WTC11 (cell line): ENCODE measurements at regions not wholly inside any gene's neighbourhood (a gene's known extent, or its start where the extent isn't known, plus 50 kb on each side); places are given as distances from the start of the nearest gene placed in this dataset.

Experiments used
- AFF4 ChIP-seq: sonication (generic); formaldehyde crosslinking; IDR thresholded peaks from 2 replicates; pipeline ENCODE4 v1.8.1; 2023; ENCODE audit warnings: mild to moderate bottlenecking, missing genetic modification reagents, borderline replicate concordance
- CBFB ChIP-seq: sonication (generic); formaldehyde crosslinking; IDR thresholded peaks from 2 replicates; pipeline ENCODE4 v1.8.1; 2022; ENCODE audit warnings: mild to moderate bottlenecking, low read depth, missing genetic modification reagents
- CTCF ChIP-seq: fragments of 200-600 bp; IDR thresholded peaks from 2 replicates; pipeline ENCODE4 v1.8.0; 2022; ENCODE audit warnings: antibody characterized with exemption
- FOXJ3 ChIP-seq: sonication (generic); formaldehyde crosslinking; IDR thresholded peaks from 2 replicates; pipeline ENCODE4 v1.9.0; 2021; ENCODE audit warnings: missing genetic modification reagents, mild to moderate bottlenecking, borderline replicate concordance
- JUN ChIP-seq: sonication (generic); formaldehyde crosslinking; IDR thresholded peaks from 2 replicates; pipeline ENCODE4 v1.8.0; 2023; ENCODE audit warnings: mild to moderate bottlenecking, missing genetic modification reagents
- MAX ChIP-seq: sonication (generic); formaldehyde crosslinking; IDR thresholded peaks from 2 replicates; pipeline ENCODE4 v1.8.0; 2022; ENCODE audit warnings: mild to moderate bottlenecking, missing genetic modification reagents
- MLX ChIP-seq: sonication (generic); formaldehyde crosslinking; IDR thresholded peaks from 2 replicates; pipeline ENCODE4 v1.8.1; 2023; ENCODE audit warnings: mild to moderate bottlenecking, missing genetic modification reagents, moderate library complexity
- NR1H2 ChIP-seq: sonication (generic); formaldehyde crosslinking; IDR thresholded peaks from 2 replicates; pipeline ENCODE4 v1.9.0; 2021; ENCODE audit warnings: mild to moderate bottlenecking, moderate library complexity, missing genetic modification reagents
- PRRX2 ChIP-seq: fragments of 250-450 bp; sonication (Bioruptor Pico); IDR thresholded peaks from 2 replicates; pipeline ENCODE4 v1.8.0; 2021; ENCODE audit warnings: mild to moderate bottlenecking
- SP1 ChIP-seq: sonication (generic); formaldehyde crosslinking; conservative IDR thresholded peaks from 2 replicates; pipeline ENCODE4 v1.8.1; 2022; ENCODE audit warnings: missing genetic modification reagents
- STAT6 ChIP-seq: sonication (generic); formaldehyde crosslinking; conservative IDR thresholded peaks from 2 replicates; pipeline ENCODE4 v1.8.1; 2023; ENCODE audit warnings: mild to moderate bottlenecking, low read depth, missing genetic modification reagents, moderate library complexity
- TEAD4 ChIP-seq: sonication (generic); formaldehyde crosslinking; IDR thresholded peaks from 2 replicates; pipeline ENCODE4 v1.8.0; 2022; ENCODE audit warnings: mild to moderate bottlenecking, missing genetic modification reagents
- ZNF317 ChIP-seq: sonication (generic); formaldehyde crosslinking; IDR thresholded peaks from 2 replicates; pipeline ENCODE4 v1.8.1; 2023; ENCODE audit warnings: low read depth, mild to moderate bottlenecking, moderate library complexity, missing genetic modification reagents, borderline replicate concordance
- ZNF423 ChIP-seq: fragments of 250-450 bp; sonication (Bioruptor Pico); IDR thresholded peaks from 2 replicates; pipeline ENCODE4 v2.1.2; 2022; ENCODE audit warnings: mild to moderate bottlenecking, moderate library complexity

- TF ChIP-seq CTCF (no peak), MAX (CRISPR knock-in tag) (no peak), FOXJ3 (no peak), CBFB (no peak), JUN (CRISPR knock-in tag) (no peak), TEAD4 (CRISPR knock-in tag) (no peak), STAT6 (no peak), NR1H2 (CRISPR knock-in tag) (no peak), MLX (CRISPR knock-in tag) (no peak), ZNF317 (no peak), PRRX2 (CRISPR knock-in tag) (no peak), AFF4 (no peak), ZNF423 (CRISPR knock-in tag) (no peak), SP1 (CRISPR knock-in tag) (no peak)
Measured at GRCh38 chr19:31969016-31969415, 376.4 kb upstream of the ZNF507 start.
